ENCODE measurements at regions not wholly inside any gene's neighbourhood (a gene's known extent, or its start where the extent isn't known, plus 50 kb on each side); places are given as distances from the start of the nearest gene placed in this dataset.

DNA sequence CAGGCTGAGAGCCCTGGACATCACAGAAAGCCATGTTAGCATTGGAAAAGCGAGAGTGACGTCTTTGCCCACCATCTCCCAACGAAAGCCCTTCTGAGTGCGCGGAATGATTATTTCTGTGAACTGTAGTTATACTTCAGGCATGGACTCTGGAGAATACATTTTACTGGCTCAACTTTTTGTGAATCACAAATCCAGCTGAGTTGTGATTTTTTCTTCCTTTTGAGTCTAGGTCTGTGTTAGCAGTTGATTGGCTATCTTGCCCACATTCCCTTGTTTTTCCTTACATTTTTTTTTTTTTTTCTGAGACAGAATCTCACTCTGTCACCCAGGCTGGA, 183.1 kb downstream of the INO80D start:
- DNase-seq (ENCODE audit: low read depth), result no peak
- H3K4me3 ChIP-seq (replicated peaks; ENCODE audit: low read depth, low read length), result no peak overlapping the region
- TF ChIP-seq, protein P1, sequence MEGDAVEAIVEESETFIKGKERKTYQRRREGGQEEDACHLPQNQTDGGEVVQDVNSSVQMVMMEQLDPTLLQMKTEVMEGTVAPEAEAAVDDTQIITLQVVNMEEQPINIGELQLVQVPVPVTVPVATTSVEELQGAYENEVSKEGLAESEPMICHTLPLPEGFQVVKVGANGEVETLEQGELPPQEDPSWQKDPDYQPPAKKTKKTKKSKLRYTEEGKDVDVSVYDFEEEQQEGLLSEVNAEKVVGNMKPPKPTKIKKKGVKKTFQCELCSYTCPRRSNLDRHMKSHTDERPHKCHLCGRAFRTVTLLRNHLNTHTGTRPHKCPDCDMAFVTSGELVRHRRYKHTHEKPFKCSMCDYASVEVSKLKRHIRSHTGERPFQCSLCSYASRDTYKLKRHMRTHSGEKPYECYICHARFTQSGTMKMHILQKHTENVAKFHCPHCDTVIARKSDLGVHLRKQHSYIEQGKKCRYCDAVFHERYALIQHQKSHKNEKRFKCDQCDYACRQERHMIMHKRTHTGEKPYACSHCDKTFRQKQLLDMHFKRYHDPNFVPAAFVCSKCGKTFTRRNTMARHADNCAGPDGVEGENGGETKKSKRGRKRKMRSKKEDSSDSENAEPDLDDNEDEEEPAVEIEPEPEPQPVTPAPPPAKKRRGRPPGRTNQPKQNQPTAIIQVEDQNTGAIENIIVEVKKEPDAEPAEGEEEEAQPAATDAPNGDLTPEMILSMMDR (IDR thresholded peaks at IDR 0.05; ENCODE audit: low read length, missing control alignments), result no peak

DNA sequence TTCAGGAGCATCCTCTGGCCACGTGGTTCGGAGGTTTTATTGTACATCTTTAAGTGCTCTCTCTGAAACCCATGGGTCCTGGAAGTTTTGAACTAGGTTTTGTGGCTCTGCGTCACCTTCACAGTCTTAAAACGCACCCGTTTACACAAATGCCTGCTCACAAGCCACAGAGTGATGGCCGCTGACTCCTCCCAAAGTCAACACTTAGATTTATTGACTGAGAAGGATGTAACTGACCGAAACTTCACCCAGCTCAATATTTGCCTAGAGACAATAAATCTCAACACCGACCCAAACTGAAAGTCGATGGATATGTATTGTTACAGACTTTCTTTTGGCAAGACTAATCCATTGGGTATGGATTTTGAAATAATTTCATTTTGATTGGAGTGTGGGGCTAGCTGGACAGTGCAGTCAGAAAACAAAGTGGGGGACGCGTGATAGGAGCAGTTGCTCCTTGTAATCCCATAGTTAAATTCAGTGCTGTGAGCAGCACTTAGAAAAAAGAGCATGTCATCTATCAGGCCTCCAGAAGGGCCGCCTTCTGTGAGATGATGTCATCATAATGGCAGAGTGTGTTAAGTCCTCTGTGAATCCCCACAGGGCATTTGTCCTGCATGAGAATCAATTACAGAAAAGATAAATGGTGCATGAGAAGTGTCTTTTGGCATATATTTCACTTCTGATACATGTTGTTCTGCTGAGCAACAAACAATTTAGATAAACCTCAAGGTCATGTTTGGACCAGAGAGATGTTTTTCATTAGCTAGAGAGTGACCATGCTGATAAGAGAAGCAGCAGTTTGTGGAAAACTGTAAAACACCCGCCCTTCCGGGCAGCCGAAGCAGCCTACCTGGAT, 183.7 kb downstream of the INO80D start:
- DNase-seq (ENCODE audit: low read depth), result peak; percentile 18
- H3K4me3 ChIP-seq (replicated peaks; ENCODE audit: low read depth, low read length), result no peak overlapping the region
- TF ChIP-seq, protein P1 (IDR thresholded peaks at IDR 0.05; ENCODE audit: low read length, missing control alignments), result no peak

DNA sequence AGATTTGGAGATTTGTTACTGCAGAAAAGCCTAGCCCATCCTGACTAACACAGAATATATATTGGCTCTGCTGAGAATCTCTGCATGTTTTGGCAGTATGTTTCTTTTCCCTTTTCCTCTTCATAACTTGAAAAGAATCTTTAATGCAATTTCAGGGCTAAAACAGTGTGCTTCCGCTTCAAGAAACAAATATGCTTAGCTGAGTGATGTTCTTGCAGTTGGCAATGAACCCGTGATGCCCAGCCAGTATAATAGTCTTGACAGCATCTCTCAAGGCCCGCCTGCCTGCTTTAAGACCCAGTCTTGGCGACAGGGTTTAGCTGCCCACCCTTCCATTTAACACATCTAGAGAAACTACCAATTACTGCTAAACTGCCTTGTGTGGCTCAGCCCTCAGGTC, 184.5 kb downstream of the INO80D start:
- TF ChIP-seq, protein P1 (IDR thresholded peaks at IDR 0.05; ENCODE audit: low read length, missing control alignments), result no peak
- no peak for DNase-seq (ENCODE audit: low read depth)
- H3K4me3 ChIP-seq (replicated peaks; ENCODE audit: low read depth, low read length), result no peak overlapping the region

DNA sequence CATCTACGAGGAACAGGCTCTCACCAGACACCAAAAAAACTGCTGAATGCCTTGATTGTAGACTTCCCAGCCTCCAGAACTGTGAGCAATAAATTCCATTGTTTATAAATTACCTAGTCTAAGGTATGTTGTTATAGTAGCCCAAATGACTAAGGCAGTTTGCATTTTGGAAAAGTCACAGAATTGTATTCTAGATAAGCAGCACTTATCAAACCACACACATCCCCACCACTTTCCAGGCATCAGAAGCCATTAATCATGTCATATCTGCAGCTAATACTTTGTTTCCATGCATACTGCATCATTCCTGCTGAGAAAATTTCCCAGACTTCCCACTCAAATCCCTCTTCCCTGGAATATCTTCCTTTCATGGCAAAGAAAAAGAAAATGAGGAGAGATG, 187.2 kb downstream of the INO80D start:
- no peak for DNase-seq (ENCODE audit: low read depth)
- H3K4me3 ChIP-seq (replicated peaks; ENCODE audit: low read depth, low read length), result no peak overlapping the region
- TF ChIP-seq, protein P1 (IDR thresholded peaks at IDR 0.05; ENCODE audit: low read length, missing control alignments), result no peak

DNA sequence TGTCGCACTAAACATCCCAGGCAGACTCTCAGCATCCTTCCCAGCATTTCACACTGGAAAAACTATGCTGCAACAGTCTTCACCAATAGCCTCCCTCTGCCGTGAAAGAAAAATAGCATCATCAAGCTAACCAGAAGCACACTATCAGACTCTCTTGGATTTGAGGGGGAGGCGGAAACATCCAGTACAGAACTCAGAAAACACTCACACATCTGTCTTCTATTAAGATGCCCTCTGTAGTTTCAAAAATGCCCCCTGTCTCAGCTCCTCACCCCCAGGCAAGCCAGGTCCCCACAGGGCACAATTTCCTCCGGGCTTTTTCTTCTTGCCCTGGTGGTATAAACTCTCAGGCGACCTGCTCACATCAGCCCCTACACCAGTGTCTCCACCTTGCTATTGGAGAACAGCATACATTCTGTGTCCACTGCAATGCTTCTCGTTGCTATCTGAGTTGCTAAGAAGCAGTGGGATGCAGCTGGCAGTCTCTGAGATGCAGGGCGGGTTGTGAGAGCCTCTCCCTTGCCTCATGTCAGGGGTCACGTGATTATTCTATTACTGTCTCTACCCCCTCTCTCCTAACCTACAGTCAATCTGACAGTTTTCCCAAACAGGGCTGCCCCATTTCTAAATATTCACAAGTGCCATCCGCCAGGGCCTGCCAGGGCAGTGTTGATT, 189.9 kb downstream of the INO80D start:
- TF ChIP-seq, protein P1 (IDR thresholded peaks at IDR 0.05; ENCODE audit: low read length, missing control alignments), result no peak
- DNase-seq (ENCODE audit: low read depth), result no peak
- no peak overlapping the region for H3K4me3 ChIP-seq (replicated peaks; ENCODE audit: low read depth, low read length)

DNA sequence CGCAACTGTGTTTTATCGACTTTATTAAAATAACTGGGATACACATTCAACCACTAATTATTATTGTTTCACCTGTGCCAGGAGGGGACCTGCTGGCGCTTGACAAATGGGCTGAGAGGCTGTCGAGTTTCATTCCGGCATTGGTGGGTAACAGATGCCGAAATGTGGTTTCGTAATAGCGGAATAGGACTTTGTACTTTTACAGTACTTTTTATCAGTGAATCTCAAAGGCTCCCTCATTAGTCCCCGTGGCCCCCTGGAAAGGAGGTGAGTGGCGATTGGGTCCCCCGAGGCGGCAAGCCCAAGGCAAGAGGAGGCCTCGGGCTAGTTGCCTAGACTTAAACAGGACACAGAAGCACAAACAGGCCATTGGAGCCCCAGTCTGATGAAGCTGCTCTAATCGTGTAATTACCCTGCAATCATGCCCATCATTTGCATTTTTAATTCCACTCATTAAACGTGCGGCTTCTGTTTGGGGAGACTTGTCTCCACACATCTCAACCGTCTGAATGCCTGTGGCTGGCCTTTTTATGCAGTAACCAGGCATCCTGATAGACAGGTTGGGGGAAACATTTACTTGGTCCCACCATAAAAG, 193.2 kb downstream of the INO80D start:
- no peak overlapping the region for H3K4me3 ChIP-seq (replicated peaks; ENCODE audit: low read depth, low read length)
- DNase-seq (ENCODE audit: low read depth), result no peak
- TF ChIP-seq, protein P1 (IDR thresholded peaks at IDR 0.05; ENCODE audit: low read length, missing control alignments), result no peak
